ENCODE measurements at regions not wholly inside any gene's neighbourhood (a gene's known extent, or its start where the extent isn't known, plus 50 kb on each side); places are given as distances from the start of the nearest gene placed in this dataset.

- POLR2A ChIA-PET = no interaction called here
- no peak overlapping the region for H3K4me3 ChIP-seq (ENCODE audit: control extremely low read depth in 1 of 5, extremely low read depth in 1 of 5, insufficient read depth in 1 of 5, low read depth in 2 of 5, low read length in 4 of 5)
- H4K20me1 ChIP-seq (ENCODE audit: control insufficient read depth, insufficient read depth, low read length, poor library complexity, severe bottlenecking) = peaks cover 58% of the 10 kb centered on the region
- no peaks in the 10 kb centered on the region for H3K9me3 ChIP-seq (ENCODE audit: control extremely low read depth in 1 of 3, control insufficient read depth in 2 of 3, insufficient read depth in 1 of 3, low read length in 2 of 3)
- TF ChIP-seq CTCF (IDR thresholded peaks at IDR 0.05) = no peak
- no peak for TF ChIP-seq EZH2 (IDR thresholded peaks at IDR 0.05; ENCODE audit: borderline replicate concordance, insufficient read depth, low read depth, low read length, poor library complexity, severe bottlenecking)
- H2AFZ ChIP-seq (ENCODE audit: insufficient read depth, low read depth, low read length, poor library complexity, severe bottlenecking) = no peak overlapping the region
- DNase-seq = no peak
- no peaks in the 10 kb centered on the region for H3K27me3 ChIP-seq (replicated peaks in 1 of 4; ENCODE audit: control extremely low read depth in 1 of 4, control insufficient read depth in 3 of 4, insufficient read depth in 4 of 4, low read length in 3 of 4)
- no peak for ATAC-seq (ENCODE audit: low read depth)
- no peak overlapping the region for H3K9ac ChIP-seq (ENCODE audit: low read length)
- Mint-ChIP-seq H3K9me3 (ENCODE audit: insufficient read depth) (no peaks in the 10 kb centered on the region), H3K4me3 (no peak overlapping the region), H3K27ac (no peak overlapping the region), H3K27me3 (no peaks in the 10 kb centered on the region), H3K4me1 (peaks cover 32% of the 10 kb centered on the region)
- CTCF ChIA-PET = no interaction called here
- H3K4me1 ChIP-seq (ENCODE audit: control insufficient read depth in 2 of 2, insufficient read depth in 2 of 2, low read length in 2 of 2) = peaks cover 0 to 3% of the 10 kb centered on the region in 2 donors
- no peak overlapping the region for H3K27ac ChIP-seq (ENCODE audit: low read length in 2 of 2)
- peaks cover 2 to 9% of the 10 kb centered on the region in 2 experiments for H3K36me3 ChIP-seq (replicated peaks in 1 of 2; ENCODE audit: control extremely low read depth in 1 of 2, control insufficient read depth in 1 of 2, extremely low read depth in 1 of 2, insufficient read depth in 2 of 2, low read length in 1 of 2)
- H3K4me2 ChIP-seq (replicated peaks; ENCODE audit: low read depth, low read length, poor library complexity, severe bottlenecking) = no peak overlapping the region
- peaks cover 77% of the 10 kb centered on the region for H3K79me2 ChIP-seq (ENCODE audit: control insufficient read depth, insufficient read depth, low read length)
- WGBS (ENCODE audit: insufficient coverage) = 92% methylated on average over 2 of the region's 4 CpGs
- intact Hi-C loops (cut with micrococcal nuclease) = no loop called here
Observed at GRCh38 chr10:45520476-45520875, 146.5 kb downstream of the ALOX5 start.

DNA sequence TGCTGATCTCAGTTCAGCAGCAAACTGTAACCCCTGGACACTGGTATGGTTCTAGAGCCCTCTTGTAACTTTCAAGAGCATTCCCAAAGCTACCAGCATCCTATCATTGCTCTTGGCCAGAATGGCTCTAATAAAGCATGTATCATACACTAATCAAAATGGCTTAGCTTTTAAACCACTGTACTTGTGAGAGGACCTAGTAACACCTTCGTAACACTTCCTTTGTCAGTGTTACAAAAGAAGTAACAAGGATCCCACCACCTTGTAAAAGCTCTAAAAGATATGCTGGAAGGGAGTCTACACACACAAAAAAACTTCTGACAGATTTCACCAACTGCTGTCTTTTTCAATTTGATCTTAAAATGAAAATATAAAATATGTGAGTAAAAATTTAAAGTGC is 144.7 kb downstream of the ALOX5 start:
- DNase-seq (no peak), ATAC-seq (ENCODE audit: low read depth) (no peak)
- peaks cover 0 to 9% of the 10 kb centered on the region in 2 experiments for H3K36me3 ChIP-seq (replicated peaks in 1 of 2; ENCODE audit: control extremely low read depth in 1 of 2, control insufficient read depth in 1 of 2, extremely low read depth in 1 of 2, insufficient read depth in 2 of 2, low read length in 1 of 2)
- H3K9ac ChIP-seq (ENCODE audit: low read length) = no peak overlapping the region
- H3K4me1 ChIP-seq (ENCODE audit: control insufficient read depth in 2 of 2, insufficient read depth in 2 of 2, low read length in 2 of 2) = peaks cover 0 to 3% of the 10 kb centered on the region in 2 donors
- Mint-ChIP-seq H3K9me3 (ENCODE audit: insufficient read depth) (no peaks in the 10 kb centered on the region), H3K27me3 (no peaks in the 10 kb centered on the region), H3K4me3 (no peak overlapping the region), H3K27ac (no peak overlapping the region), H3K4me1 (peaks cover 30% of the 10 kb centered on the region)
- ChIA-PET CTCF (no interaction called here), POLR2A (no interaction called here)
- no peaks in the 10 kb centered on the region for H3K27me3 ChIP-seq (replicated peaks in 1 of 4; ENCODE audit: control extremely low read depth in 1 of 4, control insufficient read depth in 3 of 4, insufficient read depth in 4 of 4, low read length in 3 of 4)
- H3K9me3 ChIP-seq (ENCODE audit: control extremely low read depth in 1 of 3, control insufficient read depth in 2 of 3, insufficient read depth in 1 of 3, low read length in 2 of 3) = no peaks in the 10 kb centered on the region
- no CpG with 5 or more reads among the region's 1 CpG for WGBS (ENCODE audit: insufficient coverage)
- intact Hi-C loops (cut with micrococcal nuclease) = loop anchor here (5.0 kb wide), 1 partner anchor 34 kb away; no protein-coding TSS in a partner anchor
- H3K27ac ChIP-seq (ENCODE audit: low read length in 2 of 2) = no peak overlapping the region
- H3K4me2 ChIP-seq (replicated peaks; ENCODE audit: low read depth, low read length, poor library complexity, severe bottlenecking) = no peak overlapping the region
- TF ChIP-seq CTCF (IDR thresholded peaks at IDR 0.05) = no peak
- TF ChIP-seq EZH2 (IDR thresholded peaks at IDR 0.05; ENCODE audit: borderline replicate concordance, insufficient read depth, low read depth, low read length, poor library complexity, severe bottlenecking) = no peak
- no peak overlapping the region for H3K4me3 ChIP-seq (ENCODE audit: control extremely low read depth in 1 of 5, extremely low read depth in 1 of 5, insufficient read depth in 1 of 5, low read depth in 2 of 5, low read length in 4 of 5)
- H4K20me1 ChIP-seq (ENCODE audit: control insufficient read depth, insufficient read depth, low read length, poor library complexity, severe bottlenecking) = peaks cover 64% of the 10 kb centered on the region
- H3K79me2 ChIP-seq (ENCODE audit: control insufficient read depth, insufficient read depth, low read length) = peaks cover 77% of the 10 kb centered on the region
- no peak overlapping the region for H2AFZ ChIP-seq (ENCODE audit: insufficient read depth, low read depth, low read length, poor library complexity, severe bottlenecking)
